ENCODE measurements at regions not wholly inside any gene's neighbourhood (a gene's known extent, or its start where the extent isn't known, plus 50 kb on each side); places are given as distances from the start of the nearest gene placed in this dataset.

- TF ChIP-seq POLR2A (IDR thresholded peaks at IDR 0.05) (no peak), CTCF (IDR thresholded peaks at IDR 0.05) (no peak), POLR2AphosphoS5 (IDR thresholded peaks at IDR 0.05; ENCODE audit: insufficient read depth in 1 of 2, low read depth in 1 of 2) (no peak)
Measured at GRCh38 chr6:91087908-91088307, 501.0 kb upstream of the MAP3K7 start.
